A673 (cell line): ENCODE measurements at regions not wholly inside any gene's neighbourhood (a gene's known extent, or its start where the extent isn't known, plus 50 kb on each side); places are given as distances from the start of the nearest gene placed in this dataset.

ENCODE experiments used
- BruUV-seq: library from RNA; stranded (reverse); fragments of 400-500 nt; replicated peaks from 2 replicates; lab custom pipeline; 2021; lab: Mats Ljungman, UMichigan
- CTCF ChIA-PET: fragments of 300-600 bp; sonication (Branson Sonifier 250); formaldehyde crosslinking; loops from one replicate; lab custom pipeline; 2022; ENCODE audit warnings: antibody characterized with exemption; lab: Charles Lee
- POLR2A ChIA-PET: fragments of 300-600 bp; sonication (Branson Sonifier 250); formaldehyde crosslinking; loops from one replicate; lab custom pipeline; 2022; ENCODE audit warnings: antibody characterized with exemption; ENCODE audit not compliant: low non-redundant PET; lab: Charles Lee
- DNase-seq: peaks from one replicate; pipeline ENCODE4 v3.0.0-alpha.2; 2015; ENCODE audit warnings: low spot score
- H3K27ac ChIP-seq: fragments of 200-600 bp; sonication (generic); 2 replicates; pipeline ENCODE4 v1.5.1; 2016; ENCODE audit warnings: mixed run types, low read depth, mild to moderate bottlenecking, mixed read lengths, antibody characterized with exemption, low read length; ENCODE audit not compliant: poor library complexity, severe bottlenecking
- H3K27me3 ChIP-seq: fragments of 200-600 bp; sonication (generic); replicated peaks from 2 replicates; pipeline ENCODE4 v1.6.1; 2017; ENCODE audit warnings: mixed run types, low read depth, mild to moderate bottlenecking, mixed read lengths, antibody characterized with exemption, low read length; ENCODE audit not compliant: insufficient read depth, poor library complexity
- H3K36me3 ChIP-seq: fragments of 200-600 bp; sonication (generic); 2 replicates; pipeline ENCODE4 v1.6.1; 2016; ENCODE audit warnings: mixed run types, mild to moderate bottlenecking, mixed read lengths, antibody characterized with exemption, low read length; ENCODE audit not compliant: insufficient read depth, poor library complexity, severe bottlenecking
- H3K4me1 ChIP-seq: fragments of 200-600 bp; sonication (generic); 2 replicates; pipeline ENCODE4 v1.6.1; 2017; ENCODE audit warnings: mixed run types, mild to moderate bottlenecking, mixed read lengths, antibody characterized with exemption, low read length; ENCODE audit not compliant: insufficient read depth, poor library complexity, severe bottlenecking
- H3K4me3 ChIP-seq: fragments of 200-600 bp; sonication (generic); 2 replicates; pipeline ENCODE4 v1.5.1; 2016; ENCODE audit warnings: low read depth, mixed run types, mild to moderate bottlenecking, mixed read lengths, low read length; ENCODE audit not compliant: poor library complexity, severe bottlenecking
- H3K9me3 ChIP-seq: fragments of 200-600 bp; sonication (generic); 2 replicates; pipeline ENCODE4 v1.6.1; 2016; ENCODE audit warnings: mixed run types, low read depth, mild to moderate bottlenecking, mixed read lengths, antibody characterized with exemption, low read length; ENCODE audit not compliant: poor library complexity, severe bottlenecking
- CTCF ChIP-seq: fragments of 300-800, 200-600 bp; sonication (generic); conservative IDR thresholded peaks from 2 replicates; pipeline ENCODE4 v1.5.1; 2017; ENCODE audit warnings: low read depth, mild to moderate bottlenecking, antibody characterized with exemption, low read length, moderate library complexity, mixed read lengths
- EZH2 ChIP-seq: fragments of 200-600 bp; sonication (generic); IDR thresholded peaks from 2 replicates; pipeline ENCODE4 v1.6.1; 2017; ENCODE audit warnings: borderline replicate concordance, low read depth, mild to moderate bottlenecking, mixed read lengths, antibody characterized with exemption, low read length; ENCODE audit not compliant: poor library complexity, severe bottlenecking
- intact Hi-C: fragments of 100-400 bp; cut with micrococcal nuclease; formaldehyde crosslinking; loops from one replicate; pipeline ENCODE4 v1.10.0; 2022; ENCODE audit not compliant: unreplicated experiment

GRCh38 chr5:163910226-163910625, 404.8 kb downstream of the MAT2B start:
- no peak for TF ChIP-seq CTCF
- no peak for TF ChIP-seq EZH2
- POLR2A ChIA-PET, result no interaction called here
- intact Hi-C loops, result no loop called here
- H3K4me3 ChIP-seq, result no peak overlapping the region
- H3K27me3 ChIP-seq, result no peaks in the 10 kb centered on the region
- no peaks in the 10 kb centered on the region for H3K9me3 ChIP-seq
- CTCF ChIA-PET, result no interaction called here
- no peak for DNase-seq
- H3K4me1 ChIP-seq, result no peaks in the 10 kb centered on the region
- BruUV-seq, result no TSS peak
- no peak overlapping the region for H3K27ac ChIP-seq
- no peaks in the 10 kb centered on the region for H3K36me3 ChIP-seq

- TF ChIP-seq EZH2, result no peak
- no peak for TF ChIP-seq CTCF
- no TSS peak for BruUV-seq
- POLR2A ChIA-PET, result no interaction called here
- Histone ChIP-seq H3K27ac (no peak overlapping the region), H3K36me3 (no peaks in the 10 kb centered on the region), H3K9me3 (no peaks in the 10 kb centered on the region), H3K4me3 (no peak overlapping the region), H3K27me3 (no peaks in the 10 kb centered on the region), H3K4me1 (no peaks in the 10 kb centered on the region)
- intact Hi-C loops, result no loop called here
- CTCF ChIA-PET, result no interaction called here
- DNase-seq, result no peak
These were observed 406.6 kb downstream of the MAT2B start for GRCh38 chr5:163912046-163912445.

DNA sequence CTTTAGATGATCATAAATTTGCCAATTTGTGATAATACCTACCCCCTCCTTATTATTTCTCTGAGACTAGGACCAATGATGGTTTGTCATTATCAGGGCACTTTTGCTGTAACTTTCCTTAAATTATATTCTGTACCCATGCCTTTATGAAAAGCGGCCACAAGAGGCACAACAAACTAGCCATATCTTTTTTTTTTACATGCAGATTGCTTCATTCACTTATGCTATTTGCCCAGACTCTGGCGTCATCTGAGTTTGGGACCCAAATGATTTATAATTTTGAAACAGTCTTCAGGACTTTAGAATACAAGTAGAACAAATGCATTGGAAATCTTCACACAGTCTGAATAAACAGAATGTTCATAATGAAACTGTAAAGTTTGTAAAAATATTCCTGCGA, 408.1 kb downstream of the MAT2B start:
- no peaks in the 10 kb centered on the region for H3K9me3 ChIP-seq
- H3K27ac ChIP-seq, result no peak overlapping the region
- no peaks in the 10 kb centered on the region for H3K4me1 ChIP-seq
- CTCF ChIA-PET, result no interaction called here
- intact Hi-C loops, result no loop called here
- no TSS peak for BruUV-seq
- POLR2A ChIA-PET, result no interaction called here
- no peak for TF ChIP-seq CTCF
- no peak for TF ChIP-seq EZH2
- H3K4me3 ChIP-seq, result no peak overlapping the region
- no peaks in the 10 kb centered on the region for H3K27me3 ChIP-seq
- DNase-seq, result no peak
- H3K36me3 ChIP-seq, result no peaks in the 10 kb centered on the region
